Memory B cell (primary cell): ENCODE measurements at regions not wholly inside any gene's neighbourhood (a gene's known extent, or its start where the extent isn't known, plus 50 kb on each side); places are given as distances from the start of the nearest gene placed in this dataset.
A peak's percentile ranks its signal among the peaks of the same experiment; 100 is the strongest.

Experiments used
- ATAC-seq: fragments of 150-1000 bp; cut with Tn5 transposase; 2 replicates; pipeline ENCODE4 v1.10.0; 2021; ENCODE audit warnings: low read depth, mild to moderate bottlenecking, moderate library complexity
- DNase-seq, 2 donors: peaks; one replicate each; pipeline ENCODE4 v3.0.0; 2022; ENCODE audit warnings: low spot score in 2 of 2
- H3K27ac Mint-ChIP-seq: one replicate; pipeline ENCODE4 v1.8.0; 2022; ENCODE audit warnings: mild to moderate bottlenecking, moderate library complexity, mixed read lengths
- H3K27me3 Mint-ChIP-seq: one replicate; pipeline ENCODE4 v1.8.0; 2022; ENCODE audit warnings: mixed read lengths
- H3K36me3 Mint-ChIP-seq: one replicate; pipeline ENCODE4 v1.8.0; 2022; ENCODE audit warnings: mild to moderate bottlenecking, mixed read lengths
- H3K4me1 Mint-ChIP-seq: one replicate; pipeline ENCODE4 v1.8.0; 2022; ENCODE audit warnings: mixed read lengths
- H3K4me3 Mint-ChIP-seq: one replicate; pipeline ENCODE4 v1.8.0; 2022; ENCODE audit warnings: mild to moderate bottlenecking, moderate library complexity, mixed read lengths
- H3K9me3 Mint-ChIP-seq: one replicate; pipeline ENCODE4 v1.8.0; 2022; ENCODE audit warnings: mixed read lengths

DNA sequence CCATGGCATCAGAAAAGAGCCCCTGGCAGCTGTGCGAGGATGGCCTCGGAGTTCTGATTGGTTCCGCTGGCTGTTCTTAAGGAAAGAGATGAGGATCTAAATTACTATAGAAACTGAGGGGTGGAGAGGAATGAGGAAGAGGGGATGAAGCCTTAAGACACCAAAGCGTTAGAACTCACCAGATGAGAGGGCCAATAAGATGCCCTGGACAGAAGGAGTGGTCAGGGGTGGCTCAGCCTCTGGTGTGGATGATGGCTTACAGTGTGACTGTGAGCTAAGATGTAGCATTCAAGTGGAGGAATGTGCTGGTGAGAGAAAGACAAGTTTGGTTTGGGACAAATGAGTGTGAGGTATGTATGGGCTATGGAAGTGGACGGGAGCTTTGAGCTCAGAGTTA is 97.8 kb downstream of the ZFP36L2 start:
- H3K36me3 Mint-ChIP-seq, result no peaks in the 10 kb centered on the region
- peak overlapping the region; percentile 95 for H3K27ac Mint-ChIP-seq
- no peak overlapping the region for H3K4me3 Mint-ChIP-seq
- no peaks in the 10 kb centered on the region for H3K27me3 Mint-ChIP-seq
- peaks cover 2% of the 10 kb centered on the region for H3K9me3 Mint-ChIP-seq
- H3K4me1 Mint-ChIP-seq, result peaks cover 76% of the 10 kb centered on the region
- DNase-seq, result no peak
- no peak for ATAC-seq

DNA sequence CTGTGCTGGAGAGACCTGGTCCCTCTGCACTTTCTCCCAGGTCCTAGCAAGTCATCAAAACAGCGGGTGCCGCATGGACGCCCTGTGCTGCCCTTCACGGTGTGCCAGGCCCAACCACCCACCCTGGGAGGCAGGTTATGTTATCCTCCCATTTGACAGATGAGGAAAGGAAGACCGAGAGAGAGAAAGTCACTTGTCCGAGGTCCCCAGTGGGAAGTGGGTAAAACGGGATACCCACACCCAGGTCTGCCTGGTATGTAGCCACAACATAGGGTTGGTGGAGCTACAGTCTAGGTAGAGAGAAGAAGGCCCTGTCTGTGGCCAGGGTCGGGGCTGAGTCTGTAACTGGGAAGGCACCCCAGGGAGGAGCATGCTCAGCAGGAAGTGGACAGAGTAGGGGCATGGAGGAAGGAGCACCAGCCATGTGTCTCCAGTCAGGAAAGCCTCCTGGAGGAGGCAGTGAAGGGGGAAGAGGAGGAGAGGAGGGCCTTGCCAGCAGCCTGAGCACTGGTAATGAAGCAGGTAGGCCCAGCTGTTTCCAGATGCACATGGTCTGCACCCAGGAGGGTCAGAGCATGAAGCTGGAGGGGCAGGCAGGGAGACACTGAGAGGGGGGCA is 98.4 kb downstream of the ZFP36L2 start:
- no peak for DNase-seq
- no peak for ATAC-seq
- H3K27ac Mint-ChIP-seq, result peak overlapping the region; percentile 95
- peaks cover 73% of the 10 kb centered on the region for H3K4me1 Mint-ChIP-seq
- peaks cover 2% of the 10 kb centered on the region for H3K9me3 Mint-ChIP-seq
- no peak overlapping the region for H3K4me3 Mint-ChIP-seq
- H3K36me3 Mint-ChIP-seq, result no peaks in the 10 kb centered on the region
- H3K27me3 Mint-ChIP-seq, result no peaks in the 10 kb centered on the region

DNA sequence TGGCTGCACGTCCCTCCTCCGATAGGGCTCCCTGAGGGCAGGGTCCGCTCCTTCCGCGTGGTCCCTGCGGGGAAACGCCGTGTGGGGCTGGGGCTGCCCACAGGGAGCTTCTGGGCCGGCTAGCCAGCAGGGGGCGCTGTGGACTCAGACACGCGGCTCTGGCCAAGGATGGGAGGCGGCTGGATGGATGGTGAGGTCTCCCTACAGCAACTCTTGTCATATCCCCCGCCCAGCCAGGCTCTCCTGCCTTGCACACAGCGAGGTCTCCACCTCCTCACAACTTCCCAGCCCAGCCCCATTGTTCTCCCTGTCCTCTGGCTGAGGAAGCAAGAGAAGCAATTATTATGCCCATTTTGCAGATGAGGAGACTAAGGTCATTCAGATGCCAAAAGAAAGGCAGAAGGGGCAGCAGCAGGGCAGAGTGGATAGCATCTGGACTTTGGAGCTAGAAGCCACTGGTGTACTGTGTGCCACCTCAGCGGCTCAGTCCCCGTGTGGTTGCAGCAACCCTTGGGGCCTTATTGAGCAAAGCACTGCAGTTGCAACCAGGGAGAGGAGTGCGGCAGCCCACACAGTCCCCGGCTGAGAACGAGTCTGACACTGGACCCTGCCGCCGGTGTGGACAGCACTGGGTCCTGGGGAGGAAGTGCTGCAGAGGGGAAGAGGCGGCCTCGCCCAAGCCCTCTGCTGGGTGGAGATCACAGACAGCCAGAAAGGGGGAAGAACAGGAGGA is 99.0 kb downstream of the ZFP36L2 start:
- no peaks in the 10 kb centered on the region for H3K36me3 Mint-ChIP-seq
- peaks cover 69% of the 10 kb centered on the region for H3K4me1 Mint-ChIP-seq
- H3K4me3 Mint-ChIP-seq, result no peak overlapping the region
- peak overlapping the region; percentile 95 for H3K27ac Mint-ChIP-seq
- H3K9me3 Mint-ChIP-seq, result peaks cover 2% of the 10 kb centered on the region
- no peaks in the 10 kb centered on the region for H3K27me3 Mint-ChIP-seq
- DNase-seq (peak; percentile 83), ATAC-seq (peak; percentile 37)

DNA sequence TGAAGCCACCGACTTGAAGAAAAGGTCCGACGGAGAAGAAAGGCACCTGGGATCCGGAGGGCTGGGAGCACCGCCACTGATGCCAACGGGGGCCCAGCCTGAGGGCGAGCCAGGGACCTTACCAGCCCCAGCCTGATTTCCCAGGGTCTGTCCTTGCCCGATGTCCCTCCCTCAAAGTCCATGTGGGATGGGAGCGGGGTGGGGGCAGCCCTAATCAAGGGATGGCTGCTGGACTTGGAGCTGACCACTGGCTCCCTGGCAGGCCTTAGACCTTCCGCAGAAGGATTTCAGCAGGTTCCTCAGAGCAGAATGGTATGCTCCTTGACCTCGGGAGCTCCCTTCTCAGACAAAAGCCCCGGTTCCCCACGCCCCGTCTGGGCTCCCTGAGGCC is 99.6 kb downstream of the ZFP36L2 start:
- no peaks in the 10 kb centered on the region for H3K36me3 Mint-ChIP-seq
- H3K4me1 Mint-ChIP-seq, result peaks cover 68% of the 10 kb centered on the region
- H3K27me3 Mint-ChIP-seq, result no peaks in the 10 kb centered on the region
- H3K9me3 Mint-ChIP-seq, result peaks cover 2% of the 10 kb centered on the region
- DNase-seq (no peak), ATAC-seq (no peak)
- no peak overlapping the region for H3K27ac Mint-ChIP-seq
- H3K4me3 Mint-ChIP-seq, result no peak overlapping the region

DNA sequence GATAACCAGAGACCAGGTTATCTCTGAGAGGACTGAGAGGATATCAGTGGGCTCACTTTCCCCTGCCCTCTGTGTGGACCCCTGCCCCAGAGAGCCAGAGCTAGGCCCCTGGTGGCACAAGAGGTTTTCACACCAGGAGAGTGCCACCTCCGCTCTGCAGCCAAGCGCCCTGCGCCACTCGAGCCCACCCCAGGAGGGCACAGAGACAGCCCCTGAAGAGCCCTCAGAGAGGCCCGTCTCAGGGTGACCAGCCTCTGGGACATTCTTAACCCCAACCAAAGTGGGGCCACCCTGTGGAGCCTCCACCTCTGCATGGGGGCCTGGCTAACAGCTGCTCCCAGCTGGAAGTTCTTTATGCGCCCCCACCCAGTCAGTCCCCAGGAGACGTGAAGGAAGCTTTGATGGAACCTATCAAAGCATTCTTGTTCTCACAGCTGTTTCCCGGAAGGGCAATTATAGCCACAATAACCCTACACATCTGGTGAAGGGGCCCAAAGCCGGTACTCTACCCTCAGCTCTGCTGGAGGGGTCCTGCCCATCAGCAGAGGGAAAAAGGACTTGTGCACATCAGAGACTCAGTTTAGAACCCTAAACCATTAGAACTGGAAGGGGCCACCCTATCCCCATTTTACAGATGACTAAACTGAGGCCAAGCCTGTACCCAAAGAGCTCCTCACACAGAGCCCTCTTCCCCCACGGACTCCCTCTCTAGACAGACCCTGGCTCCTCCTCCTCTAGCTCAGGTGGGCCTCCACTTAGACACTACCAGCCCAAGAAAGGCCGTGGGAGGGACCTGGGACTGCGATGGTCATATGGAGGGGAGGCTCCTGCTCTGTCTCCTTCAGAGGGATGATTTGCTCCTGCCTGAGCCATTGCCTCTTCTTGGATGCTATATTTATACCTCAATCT is 101.1 kb downstream of the ZFP36L2 start:
- H3K36me3 Mint-ChIP-seq, result no peaks in the 10 kb centered on the region
- no peak overlapping the region for H3K4me3 Mint-ChIP-seq
- no peak for DNase-seq
- H3K4me1 Mint-ChIP-seq, result peaks cover 55% of the 10 kb centered on the region
- H3K9me3 Mint-ChIP-seq, result peaks cover 2% of the 10 kb centered on the region
- ATAC-seq, result no peak
- no peaks in the 10 kb centered on the region for H3K27me3 Mint-ChIP-seq
- peak overlapping the region; percentile 32 for H3K27ac Mint-ChIP-seq

DNA sequence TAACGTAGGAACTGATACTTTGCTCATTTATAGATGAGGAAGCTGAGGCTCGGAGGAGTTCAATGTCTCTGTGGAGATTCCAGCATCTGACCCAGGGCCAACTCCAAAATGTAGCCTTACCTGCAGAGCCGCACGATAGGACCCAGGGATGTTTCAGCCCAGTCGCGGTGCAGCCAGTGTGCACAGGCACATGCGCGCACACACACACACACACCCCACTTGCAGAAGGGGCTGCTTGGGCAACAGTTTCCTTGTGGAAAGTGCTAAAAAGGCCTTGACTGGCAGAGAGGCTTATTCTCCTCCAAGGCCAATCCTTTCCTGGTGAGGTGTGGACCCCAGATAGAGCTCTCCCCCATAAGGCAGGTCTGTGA is 101.7 kb downstream of the ZFP36L2 start:
- no peak for DNase-seq
- Mint-ChIP-seq H3K27me3 (no peaks in the 10 kb centered on the region), H3K4me3 (no peak overlapping the region), H3K27ac (no peak overlapping the region), H3K36me3 (no peaks in the 10 kb centered on the region), H3K4me1 (peaks cover 48% of the 10 kb centered on the region), H3K9me3 (peaks cover 2% of the 10 kb centered on the region)
- ATAC-seq, result no peak

DNA sequence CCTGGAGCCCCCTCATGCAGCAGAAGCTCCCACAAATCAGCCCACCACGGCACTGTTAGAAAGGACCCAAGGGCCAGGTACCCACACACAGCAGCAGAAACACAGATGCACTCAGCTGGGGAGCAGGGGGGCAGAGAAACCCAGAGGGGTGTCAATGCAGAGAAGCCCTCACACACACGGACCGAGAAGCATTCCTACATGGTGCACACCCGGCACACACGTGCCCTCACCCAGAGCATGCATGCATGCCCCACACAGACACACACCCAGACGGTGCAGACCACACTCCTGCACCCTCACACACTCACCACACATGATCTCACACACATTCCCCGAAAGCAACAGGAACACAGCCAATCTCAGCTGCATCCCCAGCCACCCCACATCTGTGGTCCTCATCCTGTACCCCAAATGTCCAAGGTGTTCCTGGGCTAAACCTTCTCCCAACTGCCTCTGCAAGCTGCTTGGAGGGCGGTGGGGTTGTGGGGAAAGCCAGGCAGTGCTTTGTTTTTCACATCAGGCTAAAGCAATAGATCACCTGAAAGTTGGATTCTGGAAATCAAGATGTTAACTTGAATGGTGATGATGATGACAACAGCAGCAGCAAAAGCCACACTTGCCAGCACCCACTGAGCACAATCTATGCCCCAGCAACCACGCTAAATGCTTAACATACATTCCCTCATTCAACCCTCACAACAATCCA is 102.3 kb downstream of the ZFP36L2 start:
- no peaks in the 10 kb centered on the region for H3K36me3 Mint-ChIP-seq
- H3K4me3 Mint-ChIP-seq, result no peak overlapping the region
- ATAC-seq (no peak), DNase-seq (no peak)
- no peaks in the 10 kb centered on the region for H3K27me3 Mint-ChIP-seq
- no peak overlapping the region for H3K27ac Mint-ChIP-seq
- H3K9me3 Mint-ChIP-seq, result peaks cover 2% of the 10 kb centered on the region
- peaks cover 43% of the 10 kb centered on the region for H3K4me1 Mint-ChIP-seq

DNA sequence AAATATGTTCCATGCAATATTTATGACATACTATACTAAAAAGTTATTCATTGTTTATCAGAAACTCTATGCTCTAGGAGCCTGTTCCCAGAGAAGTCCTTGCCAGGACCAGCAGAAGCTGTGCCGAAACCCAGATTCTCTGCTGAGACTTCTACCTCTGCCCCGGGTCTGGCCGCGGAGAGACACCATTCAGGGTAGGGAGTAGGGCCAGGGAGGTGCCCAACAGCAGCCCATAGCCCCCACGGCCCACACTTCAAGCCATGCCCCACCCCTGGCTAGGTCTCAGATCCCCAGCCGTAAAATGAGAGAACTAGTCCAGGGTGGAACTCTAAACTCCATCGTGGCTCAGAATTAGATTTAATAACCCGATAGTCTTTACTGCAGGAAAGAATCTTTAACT is 102.9 kb downstream of the ZFP36L2 start:
- no peak overlapping the region for H3K27ac Mint-ChIP-seq
- no peaks in the 10 kb centered on the region for H3K27me3 Mint-ChIP-seq
- H3K4me3 Mint-ChIP-seq, result no peak overlapping the region
- peaks cover 3% of the 10 kb centered on the region for H3K36me3 Mint-ChIP-seq
- DNase-seq (no peak), ATAC-seq (no peak)
- H3K4me1 Mint-ChIP-seq, result peaks cover 37% of the 10 kb centered on the region
- peaks cover 5% of the 10 kb centered on the region for H3K9me3 Mint-ChIP-seq

DNA sequence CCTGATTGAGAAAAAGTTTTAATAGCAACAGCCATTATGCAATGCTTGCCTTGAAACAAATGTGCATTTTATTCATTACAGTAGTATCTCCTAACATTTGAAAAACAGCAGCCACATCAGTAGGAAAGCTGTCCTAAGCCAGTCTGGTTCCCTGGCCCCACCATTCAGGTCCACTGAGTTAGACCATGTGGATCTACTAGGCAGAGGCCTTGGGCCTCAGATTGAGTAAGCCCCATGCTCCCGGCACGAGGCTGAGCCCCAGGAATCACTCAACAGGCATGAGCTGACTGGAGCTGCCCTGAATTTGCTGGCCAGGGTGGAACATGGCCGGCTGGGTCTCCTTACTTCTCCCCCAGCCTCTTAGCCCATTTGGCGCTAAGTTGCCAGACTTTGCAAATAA is 103.4 kb downstream of the ZFP36L2 start:
- Mint-ChIP-seq H3K27me3 (no peaks in the 10 kb centered on the region), H3K27ac (no peak overlapping the region), H3K4me3 (no peak overlapping the region), H3K36me3 (peaks cover 3% of the 10 kb centered on the region), H3K9me3 (peaks cover 5% of the 10 kb centered on the region), H3K4me1 (peaks cover 33% of the 10 kb centered on the region)
- no peak for ATAC-seq
- no peak for DNase-seq

DNA sequence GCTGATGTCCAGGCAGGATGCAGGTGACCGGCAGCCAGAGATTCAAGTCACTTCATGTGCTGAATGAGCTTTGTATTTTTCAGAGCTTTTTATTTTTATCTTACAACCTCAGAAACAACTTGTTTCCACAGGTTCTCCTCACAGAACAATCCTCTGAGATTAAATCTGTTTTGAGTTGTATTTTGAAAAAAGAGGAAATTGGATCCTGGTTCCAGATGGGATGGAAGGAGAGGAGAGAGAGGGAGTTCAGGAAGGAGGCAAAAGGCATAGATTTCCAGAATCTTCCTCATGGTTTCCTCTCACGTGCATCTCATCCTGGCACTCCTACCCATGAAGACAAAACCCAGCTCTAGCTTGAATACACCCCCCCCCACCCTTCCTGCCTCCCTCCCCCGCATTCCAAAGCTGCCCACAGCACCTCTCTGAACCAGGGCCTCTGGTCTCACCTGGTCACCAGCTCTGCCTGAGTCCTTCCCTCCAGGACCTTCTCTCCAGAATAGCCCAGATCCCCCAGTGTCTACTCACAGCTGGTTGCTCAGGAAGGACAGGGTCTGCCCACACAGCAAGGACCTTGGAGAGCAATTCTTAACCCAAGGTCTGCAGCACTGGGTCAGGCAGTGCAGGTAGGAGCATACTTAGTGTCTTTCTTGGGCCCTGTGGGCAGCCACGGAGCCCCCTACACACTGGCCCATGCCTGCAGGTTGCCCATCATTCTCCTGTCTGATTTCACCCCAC is 104.7 kb downstream of the ZFP36L2 start:
- DNase-seq (no peak), ATAC-seq (no peak)
- no peak overlapping the region for H3K4me3 Mint-ChIP-seq
- no peaks in the 10 kb centered on the region for H3K27me3 Mint-ChIP-seq
- H3K4me1 Mint-ChIP-seq, result peaks cover 24% of the 10 kb centered on the region
- H3K27ac Mint-ChIP-seq, result no peak overlapping the region
- H3K36me3 Mint-ChIP-seq, result peaks cover 3% of the 10 kb centered on the region
- H3K9me3 Mint-ChIP-seq, result peaks cover 3% of the 10 kb centered on the region

DNA sequence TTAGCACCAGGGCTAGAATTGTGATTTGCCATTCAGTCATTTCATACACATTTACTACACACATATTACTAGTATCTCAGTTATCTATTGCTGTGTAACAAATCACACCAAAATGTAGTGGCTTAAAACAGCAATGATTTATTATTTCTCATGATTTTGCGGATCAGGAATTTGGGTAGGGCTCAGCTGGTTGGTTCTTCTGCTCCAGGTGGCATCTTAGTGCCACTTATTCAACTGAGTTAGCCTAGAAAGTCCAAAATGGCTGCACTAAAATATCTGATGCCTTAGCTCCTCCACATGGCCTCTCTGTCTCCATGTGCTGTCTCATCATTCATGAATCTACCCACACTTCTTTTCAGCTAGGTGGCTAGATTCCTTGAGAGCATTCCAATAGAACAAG is 107.1 kb downstream of the ZFP36L2 start:
- Mint-ChIP-seq H3K4me1 (peaks cover 15% of the 10 kb centered on the region), H3K9me3 (peaks cover 3% of the 10 kb centered on the region), H3K36me3 (peaks cover 3% of the 10 kb centered on the region), H3K27me3 (no peaks in the 10 kb centered on the region), H3K27ac (no peak overlapping the region), H3K4me3 (no peak overlapping the region)
- ATAC-seq (no peak), DNase-seq (no peak)

DNA sequence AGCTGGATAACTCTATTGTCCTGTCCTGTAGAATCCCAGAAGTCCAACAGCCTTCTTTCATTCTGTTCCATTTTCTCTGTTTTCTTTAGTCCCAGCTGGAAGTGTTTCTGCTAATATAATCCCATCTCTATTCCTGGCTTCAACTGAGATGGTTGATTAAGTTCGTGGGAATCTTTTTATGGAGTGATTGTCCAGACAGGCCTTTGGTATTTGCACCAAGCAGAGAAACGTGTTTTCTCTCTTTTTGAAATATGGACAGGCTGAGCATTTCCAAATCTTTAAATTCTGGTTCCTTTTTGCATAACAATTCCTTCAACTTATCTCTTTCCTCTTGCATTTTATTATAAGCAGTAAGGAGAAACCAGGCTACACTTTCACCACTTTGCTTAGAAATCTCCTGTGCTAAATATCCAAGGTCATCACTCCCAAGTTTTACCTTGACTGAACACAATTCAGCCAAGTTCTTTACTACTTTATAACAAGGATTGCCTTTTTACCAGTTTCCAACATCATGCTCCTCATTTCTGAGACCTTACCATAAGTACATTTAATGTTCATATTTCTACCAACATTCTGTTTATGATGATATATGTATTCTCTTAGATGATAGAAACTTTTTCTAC is 108.8 kb downstream of the ZFP36L2 start:
- Mint-ChIP-seq H3K27me3 (no peaks in the 10 kb centered on the region), H3K4me3 (no peak overlapping the region), H3K27ac (no peak overlapping the region), H3K9me3 (peaks cover 3% of the 10 kb centered on the region), H3K4me1 (peaks cover 13% of the 10 kb centered on the region), H3K36me3 (peaks cover 3% of the 10 kb centered on the region)
- no peak for DNase-seq
- ATAC-seq, result no peak

DNA sequence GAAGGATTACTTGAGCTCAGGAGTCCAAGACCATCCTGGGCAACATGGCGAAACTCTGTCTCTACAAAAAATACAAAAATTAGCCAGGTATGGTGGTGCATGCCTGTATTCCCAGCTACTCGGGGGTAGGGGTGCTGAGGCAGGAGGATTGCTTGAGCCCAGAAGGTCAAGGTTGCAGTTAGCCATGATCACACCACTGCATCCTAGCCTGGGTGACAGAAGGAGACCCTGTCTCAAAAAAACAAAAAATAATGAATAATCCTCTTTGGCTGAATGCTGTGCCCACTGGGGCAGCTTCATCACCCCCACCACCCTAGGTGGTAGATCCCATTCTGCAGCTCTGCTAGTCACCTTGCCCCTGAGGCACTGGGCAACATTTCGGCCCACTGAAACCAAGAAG is 109.4 kb downstream of the ZFP36L2 start:
- ATAC-seq (no peak), DNase-seq (no peak)
- peaks cover 3% of the 10 kb centered on the region for H3K36me3 Mint-ChIP-seq
- H3K4me1 Mint-ChIP-seq, result peaks cover 10% of the 10 kb centered on the region
- no peaks in the 10 kb centered on the region for H3K27me3 Mint-ChIP-seq
- no peak overlapping the region for H3K4me3 Mint-ChIP-seq
- H3K27ac Mint-ChIP-seq, result no peak overlapping the region
- peaks cover 3% of the 10 kb centered on the region for H3K9me3 Mint-ChIP-seq
